K562 (cell line): ENCODE measurements at regions not wholly inside any gene's neighbourhood (a gene's known extent, or its start where the extent isn't known, plus 50 kb on each side); places are given as distances from the start of the nearest gene placed in this dataset.

Experiments used
- ATAC-seq: fragments of 200-7000 bp; cut with Tn5 transposase; 3 replicates; pipeline ENCODE4 v1.9.1; 2020; ENCODE audit warnings: moderate library complexity
- BruUV-seq: library from RNA; stranded (reverse); fragments of 400-500 nt; replicated peaks from 2 replicates; lab custom pipeline; 2021; lab: Mats Ljungman, UMichigan
- CTCF ChIA-PET: fragments of 300-600 bp; formaldehyde crosslinking; extraction: SDS; loops from one replicate; lab custom pipeline; 2021; ENCODE audit warnings: low intra/inter-chr PET ratio; lab: Yijun Ruan, JAX
- POLR2A ChIA-PET: fragments of 300-600, 350-650 bp; sonication (Branson Sonifier 250); formaldehyde crosslinking; extraction: SDS; loops from one replicate; lab custom pipeline; 2021; ENCODE audit warnings: antibody characterized with exemption, inconsistent platforms; lab: Yijun Ruan, JAX
- DNase-seq, 4 experiments: peaks; one replicate each; pipeline versions ENCODE4 v3.0.0 to v3.0.0-alpha.2; 2011 to 2018; ENCODE audit warnings: low spot score in 3 of 4, mixed read lengths in 3 of 4; ENCODE audit errors: extremely low read depth in 1 of 4
- FAIRE-seq: peaks from 2 replicates; lab custom pipeline; 2011; peaks lifted over from hg19 to GRCh38; lab: Jason Lieb, UNC
- H2AFZ ChIP-seq: 2 replicates; pipeline ENCODE4 v1.6.0; 2011; ENCODE audit warnings: low read depth, low read length, control low read depth, inconsistent platforms
- H3K27ac ChIP-seq: fragments of 200-600 bp; 3 replicates; pipeline ENCODE4 v1.8.0; 2011; ENCODE audit warnings: low read depth, mild to moderate bottlenecking, control low read depth, inconsistent platforms, low read length, moderate library complexity, mixed read lengths; ENCODE audit errors: extremely low read depth
- H3K27me3 ChIP-seq, 2 experiments: fragments of 300-600 bp in 1 of 2; 2 replicates in 1 of 2; 3 replicates in 1 of 2; pipeline versions ENCODE4 v1.6.0 to v1.8.0; 2011; ENCODE audit warnings: inconsistent platforms in 2 of 2, low read length in 2 of 2, mild to moderate bottlenecking in 1 of 2, mixed read lengths in 1 of 2, moderate library complexity in 1 of 2; ENCODE audit not compliant: control insufficient read depth in 2 of 2, insufficient read depth in 2 of 2
- H3K36me3 ChIP-seq: fragments of 300-600 bp; 3 replicates; pipeline ENCODE4 v1.8.0; 2011; ENCODE audit warnings: mild to moderate bottlenecking, low read length, inconsistent platforms; ENCODE audit not compliant: control insufficient read depth, insufficient read depth
- H3K4me1 ChIP-seq, 2 experiments: fragments of 200-600 bp in 1 of 2; replicated peaks in 1 of 2; 2 replicates in 1 of 2; 3 replicates in 1 of 2; pipeline versions ENCODE4 v1.5.1 to v1.8.0; 2011; ENCODE audit warnings: inconsistent platforms in 2 of 2, low read length in 2 of 2, mild to moderate bottlenecking in 1 of 2, mixed read lengths in 1 of 2, moderate library complexity in 1 of 2; ENCODE audit not compliant: control insufficient read depth in 2 of 2, insufficient read depth in 2 of 2
- H3K4me2 ChIP-seq: 2 replicates; pipeline ENCODE4 v1.6.1; 2011; ENCODE audit warnings: low read length, control low read depth, inconsistent platforms, mixed read lengths; ENCODE audit not compliant: insufficient read depth
- H3K4me3 ChIP-seq: fragments of 200-600 bp; sonication (generic), shearing (Covaris generic); 2 replicates; pipeline ENCODE4 v1.5.1; 2016; ENCODE audit warnings: control low read depth, inconsistent platforms
- H3K79me2 ChIP-seq: fragments of 200-600 bp; 3 replicates; pipeline ENCODE4 v1.8.0; 2011; ENCODE audit warnings: low read length, inconsistent platforms; ENCODE audit not compliant: control insufficient read depth, insufficient read depth
- H3K9ac ChIP-seq, 2 experiments: 2 replicates each; pipeline versions ENCODE4 v1.6.0 to v1.6.1; 2011; ENCODE audit warnings: low read depth in 2 of 2, low read length in 2 of 2, control low read depth in 1 of 2, inconsistent platforms in 1 of 2, mild to moderate bottlenecking in 1 of 2, mixed read lengths in 1 of 2; ENCODE audit not compliant: insufficient read depth in 1 of 2
- H3K9me1 ChIP-seq: one replicate; pipeline ENCODE4 v1.6.0; 2011; ENCODE audit warnings: inconsistent platforms, mild to moderate bottlenecking, low read length, moderate library complexity; ENCODE audit not compliant: control insufficient read depth, insufficient read depth
- H3K9me3 ChIP-seq: replicated peaks from 2 replicates; pipeline ENCODE4 v1.5.1; 2011; ENCODE audit warnings: low read depth, low read length, inconsistent platforms; ENCODE audit not compliant: control insufficient read depth, insufficient read depth
- H4K20me1 ChIP-seq: replicated peaks from 2 replicates; pipeline ENCODE4 v1.6.1; 2011; ENCODE audit warnings: low read length, inconsistent platforms, mixed read lengths; ENCODE audit not compliant: control insufficient read depth, insufficient read depth
- CBFB ChIP-seq: sonication (generic); formaldehyde crosslinking; IDR thresholded peaks from 2 replicates; pipeline ENCODE4 v1.4.0; 2020; ENCODE audit warnings: mild to moderate bottlenecking, missing genetic modification reagents
- E2F4 ChIP-seq: sonication (generic); formaldehyde crosslinking; IDR thresholded peaks from 2 replicates; pipeline ENCODE4 v1.8.0; 2022; ENCODE audit warnings: mild to moderate bottlenecking, low read depth, missing genetic modification reagents
- E2F6 ChIP-seq, 2 experiments: IDR thresholded peaks; 2 replicates each; pipeline ENCODE4 v1.6.1; 2011; ENCODE audit warnings: borderline replicate concordance in 1 of 2, control low read depth in 1 of 2, low read depth in 1 of 2, low read length in 1 of 2, mild to moderate bottlenecking in 1 of 2, mixed read lengths in 1 of 2, moderate library complexity in 1 of 2; ENCODE audit not compliant: insufficient read depth in 1 of 2, insufficient read length in 1 of 2, poor library complexity in 1 of 2, severe bottlenecking in 1 of 2; ENCODE audit errors: extremely low read depth in 1 of 2
- ELF4 ChIP-seq: fragments of 450-650 bp; formaldehyde crosslinking; IDR thresholded peaks from 2 replicates; pipeline ENCODE4 v1.4.0; 2022; ENCODE audit warnings: missing genetic modification characterization
- EWSR1 ChIP-seq: fragments of 450-650 bp; IDR thresholded peaks from 2 replicates; pipeline ENCODE4 v1.6.1; 2018; ENCODE audit warnings: borderline replicate concordance, mild to moderate bottlenecking, low read depth, moderate library complexity; ENCODE audit not compliant: partially characterized antibody
- FOXJ3 ChIP-seq: sonication (generic); formaldehyde crosslinking; IDR thresholded peaks from 2 replicates; pipeline ENCODE4 v1.4.0; 2020; ENCODE audit warnings: mild to moderate bottlenecking, missing genetic modification reagents
- HINFP ChIP-seq: fragments of 450-650 bp; conservative IDR thresholded peaks from 2 replicates; pipeline ENCODE4 v1.6.1; 2016; ENCODE audit warnings: missing genetic modification characterization, low read depth, mild to moderate bottlenecking, control low read depth, missing compliant biosample characterization
- MBD2 ChIP-seq: sonication (generic); IDR thresholded peaks from 2 replicates; pipeline ENCODE4 v1.6.1; 2016; ENCODE audit warnings: low read depth, borderline replicate concordance
- MED1 ChIP-seq: sonication (generic); formaldehyde crosslinking; IDR thresholded peaks from 2 replicates; pipeline ENCODE4 v1.8.1; 2023; ENCODE audit warnings: missing genetic modification reagents, borderline replicate concordance
- NFATC3 ChIP-seq: fragments of 450-650 bp; IDR thresholded peaks from 2 replicates; pipeline ENCODE4 v1.6.1; 2017; ENCODE audit warnings: mild to moderate bottlenecking
- RNF2 ChIP-seq: sonication (generic); IDR thresholded peaks from 2 replicates; pipeline ENCODE4 v1.6.1; 2016
- ZFP91 ChIP-seq: sonication (generic); formaldehyde crosslinking; IDR thresholded peaks from 2 replicates; pipeline ENCODE4 v1.8.0; 2022; ENCODE audit warnings: mild to moderate bottlenecking, missing genetic modification reagents
- ZNF57 ChIP-seq: fragments of 450-650 bp; formaldehyde crosslinking; IDR thresholded peaks from 2 replicates; pipeline ENCODE4 v1.4.0; 2020; ENCODE audit warnings: mild to moderate bottlenecking, moderate library complexity
- ZNF766 ChIP-seq: fragments of 200-800 bp; sonication (Bioruptor generic); conservative IDR thresholded peaks from 2 replicates; pipeline ENCODE4 v1.6.1; 2016; ENCODE audit warnings: missing genetic modification characterization, missing compliant biosample characterization
- WGBS: fragments of 100-300 bp; shearing (Covaris generic); methylation state at CpG from one replicate; pipeline ENCODE4 v1.1.6; 2016; ENCODE audit warnings: low coverage, mixed read lengths; ENCODE audit not compliant: insufficient coverage; ENCODE audit errors: missing lambda C conversion rate; 5-methylcytosine and 5-hydroxymethylcytosine counted together
- in situ Hi-C: fragments of 300-500 bp; cut with MboI; formaldehyde crosslinking; loops from 4 replicates; pipeline ENCODE4 v1.15.0; 2018; ENCODE audit warnings: inconsistent platforms, mixed read lengths
- intact Hi-C: fragments of 100-400 bp; cut with micrococcal nuclease; formaldehyde crosslinking; loops from 2 replicates; pipeline ENCODE4 v1.14.2; 2022

GRCh38 chr4:64068096-64068495 lies 341.2 kb downstream of the TECRL start:
- no peaks in the 10 kb centered on the region for H3K9me1 ChIP-seq
- ATAC-seq (no peak), DNase-seq (no peak), FAIRE-seq (no peak)
- no peaks in the 10 kb centered on the region for H3K36me3 ChIP-seq
- no peak overlapping the region for H3K27ac ChIP-seq
- intact Hi-C loops (no loop called here), in situ Hi-C loops (no loop called here)
- H2AFZ ChIP-seq: no peak overlapping the region
- H3K4me2 ChIP-seq: no peak overlapping the region
- no peak overlapping the region for H3K4me3 ChIP-seq
- no peaks in the 10 kb centered on the region for H3K9me3 ChIP-seq
- no peaks in the 10 kb centered on the region for H3K4me1 ChIP-seq
- BruUV-seq: no TSS peak
- 0% methylated on average over 4 of the region's 4 CpGs for WGBS
- H3K9ac ChIP-seq: no peak overlapping the region
- H3K27me3 ChIP-seq: no peaks in the 10 kb centered on the region
- H3K79me2 ChIP-seq: no peaks in the 10 kb centered on the region
- CTCF ChIA-PET: no interaction called here
- POLR2A ChIA-PET: no interaction called here
- no peak for TF ChIP-seq MED1
- TF ChIP-seq ELF4 (CRISPR knock-in tag): no peak
- no peak for TF ChIP-seq MBD2
- no peak for TF ChIP-seq ZFP91 (CRISPR knock-in tag)
- no peak for TF ChIP-seq RNF2
- TF ChIP-seq NFATC3: no peak
- no peak for TF ChIP-seq ZNF766 (CRISPR knock-in tag)
- no peak for TF ChIP-seq EWSR1
- TF ChIP-seq FOXJ3: no peak
- TF ChIP-seq HINFP (tag): no peak
- TF ChIP-seq CBFB (CRISPR knock-in tag): no peak
- no peak for TF ChIP-seq E2F4 (CRISPR knock-in tag)
- TF ChIP-seq ZNF57 (CRISPR knock-in tag): no peak
- TF ChIP-seq E2F6 (IDR thresholded peaks at IDR 0.05; ENCODE audit: borderline replicate concordance in 1 of 2, extremely low read depth in 1 of 2, insufficient read depth in 1 of 2, insufficient read length in 1 of 2, low read depth in 1 of 2, low read length in 1 of 2, poor library complexity in 1 of 2, severe bottlenecking in 1 of 2): no peak
- TF ChIP-seq, all 486 proteins: peak for 0
- H4K20me1 ChIP-seq: no peaks in the 10 kb centered on the region
